ENCODE measurements at regions not wholly inside any gene's neighbourhood (a gene's known extent, or its start where the extent isn't known, plus 50 kb on each side); places are given as distances from the start of the nearest gene placed in this dataset.

DNA sequence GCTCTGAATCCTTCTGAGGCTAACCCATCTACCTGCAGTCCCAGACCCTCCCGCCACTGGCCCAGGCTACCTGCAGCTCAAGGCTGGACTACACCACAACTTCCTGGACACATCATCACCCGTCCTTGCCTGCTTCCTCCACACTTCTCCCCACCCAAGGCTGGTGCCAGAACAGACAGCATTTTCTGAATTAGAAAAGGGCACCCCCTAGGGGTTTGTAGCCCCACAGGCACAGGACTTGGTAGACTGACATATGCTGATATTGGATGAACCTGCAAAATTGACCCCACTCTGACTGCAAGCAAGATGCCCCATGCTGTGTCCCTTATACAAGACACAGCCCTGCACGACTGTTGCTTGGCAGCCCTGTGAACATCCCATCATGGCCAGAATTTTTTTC lies 271.5 kb upstream of the C16orf82 start:
- TF ChIP-seq POLR2A (IDR thresholded peaks at IDR 0.05), result no peak
- TF ChIP-seq, protein P1, sequence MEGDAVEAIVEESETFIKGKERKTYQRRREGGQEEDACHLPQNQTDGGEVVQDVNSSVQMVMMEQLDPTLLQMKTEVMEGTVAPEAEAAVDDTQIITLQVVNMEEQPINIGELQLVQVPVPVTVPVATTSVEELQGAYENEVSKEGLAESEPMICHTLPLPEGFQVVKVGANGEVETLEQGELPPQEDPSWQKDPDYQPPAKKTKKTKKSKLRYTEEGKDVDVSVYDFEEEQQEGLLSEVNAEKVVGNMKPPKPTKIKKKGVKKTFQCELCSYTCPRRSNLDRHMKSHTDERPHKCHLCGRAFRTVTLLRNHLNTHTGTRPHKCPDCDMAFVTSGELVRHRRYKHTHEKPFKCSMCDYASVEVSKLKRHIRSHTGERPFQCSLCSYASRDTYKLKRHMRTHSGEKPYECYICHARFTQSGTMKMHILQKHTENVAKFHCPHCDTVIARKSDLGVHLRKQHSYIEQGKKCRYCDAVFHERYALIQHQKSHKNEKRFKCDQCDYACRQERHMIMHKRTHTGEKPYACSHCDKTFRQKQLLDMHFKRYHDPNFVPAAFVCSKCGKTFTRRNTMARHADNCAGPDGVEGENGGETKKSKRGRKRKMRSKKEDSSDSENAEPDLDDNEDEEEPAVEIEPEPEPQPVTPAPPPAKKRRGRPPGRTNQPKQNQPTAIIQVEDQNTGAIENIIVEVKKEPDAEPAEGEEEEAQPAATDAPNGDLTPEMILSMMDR (IDR thresholded peaks at IDR 0.05), result no peak
